MCF 10A (cell line): ENCODE measurements at regions not wholly inside any gene's neighbourhood (a gene's known extent, or its start where the extent isn't known, plus 50 kb on each side); places are given as distances from the start of the nearest gene placed in this dataset.

ENCODE experiments used
- BruUV-seq: library from RNA; stranded (reverse); fragments of 400-500 nt; replicated peaks from 2 replicates; lab custom pipeline; 2021; lab: Mats Ljungman, UMichigan
- CTCF ChIA-PET: fragments of 300-600 bp; sonication (Branson Sonifier 250); formaldehyde crosslinking; extraction: SDS; loops from one replicate; lab custom pipeline; 2021; ENCODE audit warnings: antibody characterized with exemption, inconsistent platforms; lab: Yijun Ruan, JAX
- POLR2A ChIA-PET: fragments of 300-600, 350-650 bp; sonication (Branson Sonifier 250); formaldehyde crosslinking; extraction: SDS; loops from one replicate; lab custom pipeline; 2020; ENCODE audit warnings: antibody characterized with exemption, inconsistent platforms; lab: Yijun Ruan, JAX
- DNase-seq: peaks from one replicate; pipeline ENCODE4 v3.0.0-alpha.2; 2018; ENCODE audit not compliant: unreplicated experiment
- H3K27ac Mint-ChIP-seq: one replicate; pipeline ENCODE4 v1.8.0; 2022; ENCODE audit warnings: mild to moderate bottlenecking, low read depth, mixed read lengths; ENCODE audit not compliant: unreplicated experiment
- H3K27me3 Mint-ChIP-seq: one replicate; pipeline ENCODE4 v1.8.0; 2022; ENCODE audit warnings: mixed read lengths; ENCODE audit not compliant: insufficient read depth, unreplicated experiment
- H3K36me3 Mint-ChIP-seq: one replicate; pipeline ENCODE4 v1.8.0; 2022; ENCODE audit warnings: mild to moderate bottlenecking, moderate library complexity, mixed read lengths; ENCODE audit not compliant: insufficient read depth, unreplicated experiment
- H3K4me1 Mint-ChIP-seq: one replicate; pipeline ENCODE4 v1.8.0; 2022; ENCODE audit warnings: mixed read lengths; ENCODE audit not compliant: insufficient read depth, unreplicated experiment
- H3K4me3 Mint-ChIP-seq: one replicate; pipeline ENCODE4 v1.8.0; 2022; ENCODE audit warnings: mild to moderate bottlenecking, moderate library complexity, mixed read lengths; ENCODE audit not compliant: unreplicated experiment
- H3K9me3 Mint-ChIP-seq: one replicate; pipeline ENCODE4 v1.8.0; 2022; ENCODE audit warnings: mixed read lengths; ENCODE audit not compliant: unreplicated experiment
- CTCF ChIP-seq: fragments of 200-600 bp; IDR thresholded peaks from one replicate; pipeline ENCODE4 v1.8.0; 2022; ENCODE audit warnings: antibody characterized with exemption, mild to moderate bottlenecking; ENCODE audit not compliant: unreplicated experiment
- intact Hi-C: fragments of 100-400 bp; cut with micrococcal nuclease; formaldehyde crosslinking; loops from 2 replicates; pipeline ENCODE4 v1.14.1; 2022

- BruUV-seq: no TSS peak
- Mint-ChIP-seq H3K4me1 (no peaks in the 10 kb centered on the region), H3K36me3 (peaks cover 6% of the 10 kb centered on the region), H3K27me3 (no peaks in the 10 kb centered on the region), H3K27ac (no peak overlapping the region), H3K9me3 (no peaks in the 10 kb centered on the region), H3K4me3 (no peak overlapping the region)
- no peak for TF ChIP-seq CTCF
- POLR2A ChIA-PET: no interaction called here
- intact Hi-C loops: no loop called here
- DNase-seq: no peak
- CTCF ChIA-PET: interaction anchor here (0.6 kb wide), 1 partner anchor 1119 kb away, joined by 4 read pairs; no protein-coding TSS in a partner anchor
These were observed 332.3 kb upstream of the HS6ST1 start for GRCh38 chr2:128651000-128651399.

DNA sequence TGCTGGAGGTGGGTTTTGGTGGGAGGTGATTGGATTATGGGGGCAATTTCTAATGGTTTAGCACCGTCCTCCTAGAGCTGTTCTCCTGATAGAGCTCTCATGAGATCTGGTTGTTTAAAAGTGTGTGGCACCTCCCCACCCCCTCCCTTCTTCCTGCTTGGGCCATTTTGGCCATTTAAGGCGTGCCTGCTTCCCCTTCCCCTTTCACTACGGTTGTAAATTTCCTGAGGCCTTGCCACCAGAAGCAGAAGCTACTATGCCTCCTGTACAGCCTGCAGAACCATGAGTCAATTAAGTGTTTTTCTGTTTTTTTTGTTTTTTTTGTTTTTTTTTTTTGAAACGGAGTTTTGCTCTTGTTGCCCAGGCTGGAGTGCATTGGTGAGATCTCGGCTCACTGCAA, 335.7 kb upstream of the HS6ST1 start:
- H3K36me3 Mint-ChIP-seq: peaks cover 6% of the 10 kb centered on the region
- no peak overlapping the region for H3K4me3 Mint-ChIP-seq
- CTCF ChIA-PET: interaction anchor here (0.6 to 0.7 kb wide), 2 partner anchors 38 to 475 kb away, joined by 3 to 5 read pairs; no protein-coding TSS in a partner anchor
- H3K9me3 Mint-ChIP-seq: no peaks in the 10 kb centered on the region
- intact Hi-C loops: no loop called here
- DNase-seq: no peak
- POLR2A ChIA-PET: no interaction called here
- H3K27ac Mint-ChIP-seq: no peak overlapping the region
- no peak for TF ChIP-seq CTCF
- no peaks in the 10 kb centered on the region for H3K4me1 Mint-ChIP-seq
- no TSS peak for BruUV-seq
- H3K27me3 Mint-ChIP-seq: peaks cover 8% of the 10 kb centered on the region

DNA sequence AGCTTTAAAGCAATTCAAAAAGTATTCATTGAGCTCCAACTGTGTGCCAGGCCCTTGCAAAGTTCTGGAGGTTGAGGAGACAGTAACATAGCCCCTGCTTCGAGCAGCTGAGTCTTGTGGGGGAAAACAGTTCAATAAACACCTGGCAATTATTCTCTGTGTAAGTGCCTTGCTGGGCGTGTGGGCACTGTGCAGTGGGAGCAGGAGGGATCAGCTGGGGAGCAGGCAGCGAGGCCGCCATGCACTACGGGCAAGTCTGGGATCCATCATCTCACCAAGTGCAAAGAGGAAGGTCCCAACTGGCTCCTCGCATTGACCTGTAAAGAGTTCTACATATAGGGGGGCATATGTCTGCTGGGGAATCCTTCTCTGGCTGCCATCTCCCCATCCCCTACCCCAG, 342.2 kb upstream of the HS6ST1 start:
- Mint-ChIP-seq H3K36me3 (peaks cover 10% of the 10 kb centered on the region), H3K9me3 (no peaks in the 10 kb centered on the region), H3K4me1 (no peaks in the 10 kb centered on the region), H3K27me3 (peaks cover 9% of the 10 kb centered on the region), H3K4me3 (no peak overlapping the region), H3K27ac (no peak overlapping the region)
- intact Hi-C loops: no loop called here
- TF ChIP-seq CTCF: no peak
- CTCF ChIA-PET: no interaction called here
- no TSS peak for BruUV-seq
- no peak for DNase-seq
- POLR2A ChIA-PET: no interaction called here

DNA sequence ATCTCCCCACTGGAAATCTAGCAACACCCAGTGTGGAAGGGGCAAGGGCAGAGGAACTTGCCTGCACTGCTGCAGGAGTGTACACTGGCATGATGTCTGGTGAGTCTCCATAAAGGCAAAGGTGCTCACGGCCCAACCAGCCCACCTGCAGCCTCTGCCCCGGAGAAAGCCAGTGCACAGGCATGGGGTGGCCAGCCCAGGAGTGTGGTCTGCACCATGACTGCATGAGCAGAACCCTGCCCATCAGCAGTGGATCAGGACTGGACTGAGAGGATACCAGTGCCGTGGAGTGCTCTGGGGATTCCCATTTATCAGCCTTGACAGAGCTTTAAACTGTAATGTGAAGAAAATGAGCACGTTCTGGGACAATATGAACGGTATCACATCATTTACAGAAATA, 342.6 kb upstream of the HS6ST1 start:
- TF ChIP-seq CTCF: no peak
- DNase-seq: no peak
- no peak overlapping the region for H3K4me3 Mint-ChIP-seq
- H3K4me1 Mint-ChIP-seq: no peaks in the 10 kb centered on the region
- ChIA-PET CTCF (no interaction called here), POLR2A (no interaction called here)
- intact Hi-C loops: no loop called here
- H3K9me3 Mint-ChIP-seq: no peaks in the 10 kb centered on the region
- peaks cover 10% of the 10 kb centered on the region for H3K36me3 Mint-ChIP-seq
- no peak overlapping the region for H3K27ac Mint-ChIP-seq
- no TSS peak for BruUV-seq
- H3K27me3 Mint-ChIP-seq: peaks cover 9% of the 10 kb centered on the region
